CD1c-positive myeloid dendritic cell (primary cell): ENCODE measurements at regions not wholly inside any gene's neighbourhood (a gene's known extent, or its start where the extent isn't known, plus 50 kb on each side); places are given as distances from the start of the nearest gene placed in this dataset.

ENCODE experiments used
- DNase-seq: peaks from one replicate; pipeline ENCODE4 v3.0.0-alpha.2; 2016; ENCODE audit errors: extremely low spot score

- no peak for DNase-seq
Observed at GRCh38 chr9:38159599-38159998, 90.6 kb upstream of the SHB start.

- DNase-seq, result no peak
Observed at GRCh38 chr9:38158628-38159027, 89.6 kb upstream of the SHB start.

- no peak for DNase-seq
Observed at GRCh38 chr9:38157711-38158110, 88.7 kb upstream of the SHB start.

GRCh38 chr9:38154501-38155421 lies 85.7 kb upstream of the SHB start:
- DNase-seq, result no peak

- DNase-seq, result no peak
Observed at GRCh38 chr9:38153910-38154291, 84.9 kb upstream of the SHB start.

GRCh38 chr9:38153152-38153909 lies 84.3 kb upstream of the SHB start:
- no peak for DNase-seq

GRCh38 chr9:38149647-38150046 lies 80.6 kb upstream of the SHB start:
- DNase-seq, result no peak

- DNase-seq, result no peak
Observed at GRCh38 chr9:38146844-38147243, 77.8 kb upstream of the SHB start.

GRCh38 chr9:38145526-38146053 lies 76.6 kb upstream of the SHB start:
- no peak for DNase-seq

GRCh38 chr9:38144421-38144820 lies 75.4 kb upstream of the SHB start:
- DNase-seq, result no peak

- DNase-seq, result no peak
Observed at GRCh38 chr9:38141746-38142591, 72.9 kb upstream of the SHB start.

GRCh38 chr9:38138276-38138675 lies 69.2 kb upstream of the SHB start:
- no peak for DNase-seq

- DNase-seq, result no peak
Observed at GRCh38 chr9:38137342-38137741, 68.3 kb upstream of the SHB start.

GRCh38 chr9:38136386-38136785 lies 67.4 kb upstream of the SHB start:
- DNase-seq, result no peak

GRCh38 chr9:38134611-38135237 lies 65.7 kb upstream of the SHB start:
- DNase-seq, result no peak

GRCh38 chr9:38133595-38133994 lies 64.6 kb upstream of the SHB start:
- no peak for DNase-seq

GRCh38 chr9:38132956-38133355 lies 63.9 kb upstream of the SHB start:
- no peak for DNase-seq

- no peak for DNase-seq
Observed at GRCh38 chr9:38131729-38132128, 62.7 kb upstream of the SHB start.

- no peak for DNase-seq
Observed at GRCh38 chr9:38130724-38131123, 61.7 kb upstream of the SHB start.

- DNase-seq, result no peak
Observed at GRCh38 chr9:38129366-38129765, 60.3 kb upstream of the SHB start.

- no peak for DNase-seq
Observed at GRCh38 chr9:38128752-38129270, 59.8 kb upstream of the SHB start.
